GM18868 (cell line): ENCODE measurements at regions not wholly inside any gene's neighbourhood (a gene's known extent, or its start where the extent isn't known, plus 50 kb on each side); places are given as distances from the start of the nearest gene placed in this dataset.

Experiments
- ATAC-seq: cut with Tn5 transposase; IDR thresholded peaks from one replicate; pipeline ENCODE4 v1.9.1; 2021; ENCODE audit warnings: mild to moderate bottlenecking, moderate library complexity; ENCODE audit not compliant: unreplicated experiment

GRCh38 chr6:120129228-120129627, 779.7 kb upstream of the MAN1A1 start:
- ATAC-seq = no peak

GRCh38 chr6:120122401-120122800, 772.8 kb upstream of the MAN1A1 start:
- ATAC-seq = no peak

GRCh38 chr6:120116343-120116742, 766.8 kb upstream of the MAN1A1 start:
- no peak for ATAC-seq

DNA sequence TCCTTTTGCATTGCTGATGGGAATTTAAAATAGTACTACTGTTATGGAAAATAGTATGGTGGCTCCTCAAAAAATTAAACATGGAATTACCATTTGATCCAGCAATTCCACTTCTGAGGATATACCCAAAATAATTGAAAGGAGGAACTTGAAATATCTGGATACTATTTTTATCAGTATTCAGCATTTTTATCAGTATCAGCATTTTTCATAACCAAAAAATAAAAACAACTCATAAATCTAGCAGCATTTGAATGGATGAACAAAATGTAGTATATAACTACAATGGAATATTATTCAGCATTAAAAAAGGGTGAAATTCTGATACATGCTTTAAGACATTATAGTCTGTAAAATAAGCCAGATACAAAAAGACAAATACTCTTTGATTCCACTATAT, 763.4 kb upstream of the MAN1A1 start:
- ATAC-seq = no peak

DNA sequence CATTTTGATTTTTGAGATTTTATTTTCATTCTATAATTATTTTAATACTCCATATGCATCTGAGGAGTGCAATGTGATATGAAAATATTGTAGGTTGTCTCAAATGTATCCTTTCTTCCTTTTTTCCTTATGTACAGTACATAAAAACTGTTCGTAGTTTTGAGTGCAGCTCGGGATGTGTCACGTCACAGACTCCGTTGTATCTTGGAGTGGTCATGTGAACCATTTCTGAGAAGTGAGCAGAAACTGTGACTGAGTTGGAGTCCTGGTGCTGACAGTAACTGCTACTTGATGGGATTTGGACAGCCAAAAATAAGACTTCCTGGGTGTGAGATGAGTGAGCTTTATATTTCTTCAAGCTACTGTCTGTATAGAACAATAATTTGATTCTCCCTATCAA, 761.4 kb upstream of the MAN1A1 start:
- no peak for ATAC-seq

GRCh38 chr6:120108061-120108795, 758.7 kb upstream of the MAN1A1 start:
- no peak for ATAC-seq

GRCh38 chr6:120103618-120104017, 754.1 kb upstream of the MAN1A1 start:
- ATAC-seq = no peak

- ATAC-seq = no peak
Measured at GRCh38 chr6:120096696-120097260, 747.2 kb upstream of the MAN1A1 start.

DNA sequence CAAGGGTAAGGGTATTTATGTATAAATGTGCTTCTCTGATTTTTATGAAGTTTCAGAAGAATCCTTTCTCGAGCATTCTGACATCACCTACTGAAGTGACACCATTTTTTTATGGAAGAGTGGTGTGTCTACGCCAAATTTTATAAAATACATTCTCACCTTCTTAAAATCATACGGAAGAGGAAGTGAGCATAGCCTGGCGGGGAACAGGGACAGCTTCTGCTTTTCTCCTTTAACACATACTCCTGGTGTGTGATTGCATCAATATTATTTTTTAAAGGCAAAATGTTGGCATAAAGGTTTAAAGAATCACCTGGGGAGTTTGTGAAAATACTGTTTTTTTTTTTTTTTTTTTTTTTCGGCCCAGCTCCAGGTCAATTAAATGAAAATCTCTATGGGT, 733.6 kb upstream of the MAN1A1 start:
- ATAC-seq = no peak

DNA sequence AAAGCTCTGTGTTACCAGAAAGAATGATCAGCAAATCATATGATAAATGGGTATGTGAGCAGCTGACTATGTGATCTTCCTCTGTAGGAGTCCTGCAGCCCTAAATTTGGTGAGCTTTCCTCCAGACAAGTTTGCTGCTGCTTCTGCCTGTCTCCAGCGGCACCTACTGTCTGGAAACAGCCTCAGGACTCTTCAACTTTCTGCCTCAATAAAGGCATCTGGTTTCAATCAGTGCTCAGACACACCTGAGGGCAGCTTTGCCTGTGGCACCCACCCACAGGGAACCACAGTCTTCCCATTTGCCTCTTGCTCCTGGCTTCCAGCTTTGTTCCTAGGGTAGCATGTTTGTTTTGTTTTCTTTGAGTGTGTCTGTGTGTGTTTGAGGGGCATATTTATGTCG, 727.9 kb upstream of the MAN1A1 start:
- ATAC-seq = no peak

- no peak for ATAC-seq
Measured at GRCh38 chr6:120058410-120058809, 708.8 kb upstream of the MAN1A1 start.

DNA sequence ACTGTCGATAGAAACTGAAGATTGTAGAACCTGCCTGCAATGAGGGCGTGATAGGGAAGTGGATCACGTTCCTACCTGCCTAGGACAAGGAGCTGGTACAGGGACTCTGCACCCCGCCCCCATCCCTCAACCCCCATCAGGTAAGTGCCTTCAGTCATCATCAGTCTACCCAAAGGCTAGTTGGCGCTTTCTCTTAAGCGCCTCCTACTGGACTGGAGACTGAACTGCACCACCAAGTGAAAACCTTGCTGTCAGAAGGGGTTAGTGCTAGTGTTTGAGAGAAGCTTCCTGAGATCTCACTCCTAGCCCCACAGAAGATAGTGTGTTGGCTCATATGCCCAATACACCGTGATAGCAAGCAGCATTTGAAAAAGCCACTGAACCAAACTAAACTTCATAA, 706.5 kb upstream of the MAN1A1 start:
- ATAC-seq = peak; percentile 80

- ATAC-seq = no peak
Measured at GRCh38 chr6:120055071-120055470, 705.5 kb upstream of the MAN1A1 start.

- no peak for ATAC-seq
Measured at GRCh38 chr6:120039664-120040063, 690.1 kb upstream of the MAN1A1 start.

GRCh38 chr6:120031837-120032236, 682.3 kb upstream of the MAN1A1 start:
- ATAC-seq = no peak

GRCh38 chr6:120026791-120027190, 677.2 kb upstream of the MAN1A1 start:
- ATAC-seq = no peak

DNA sequence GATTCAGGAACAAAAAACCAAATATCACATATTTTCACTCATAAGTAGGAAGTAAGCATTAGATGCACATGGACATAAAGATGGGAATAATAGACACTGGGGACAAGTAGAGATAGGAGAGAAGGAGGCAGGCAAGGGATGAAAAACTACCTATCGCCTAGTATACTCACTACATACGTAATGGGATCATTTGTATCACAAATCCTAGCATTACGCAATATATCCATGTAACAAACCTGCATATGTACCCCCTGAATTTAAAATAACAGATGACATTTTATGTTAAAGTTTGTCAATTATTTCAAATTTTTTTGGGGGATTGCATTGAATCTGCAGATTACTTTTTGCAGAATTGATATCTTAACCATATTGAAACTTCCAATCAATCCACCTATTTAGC, 660.5 kb upstream of the MAN1A1 start:
- no peak for ATAC-seq

DNA sequence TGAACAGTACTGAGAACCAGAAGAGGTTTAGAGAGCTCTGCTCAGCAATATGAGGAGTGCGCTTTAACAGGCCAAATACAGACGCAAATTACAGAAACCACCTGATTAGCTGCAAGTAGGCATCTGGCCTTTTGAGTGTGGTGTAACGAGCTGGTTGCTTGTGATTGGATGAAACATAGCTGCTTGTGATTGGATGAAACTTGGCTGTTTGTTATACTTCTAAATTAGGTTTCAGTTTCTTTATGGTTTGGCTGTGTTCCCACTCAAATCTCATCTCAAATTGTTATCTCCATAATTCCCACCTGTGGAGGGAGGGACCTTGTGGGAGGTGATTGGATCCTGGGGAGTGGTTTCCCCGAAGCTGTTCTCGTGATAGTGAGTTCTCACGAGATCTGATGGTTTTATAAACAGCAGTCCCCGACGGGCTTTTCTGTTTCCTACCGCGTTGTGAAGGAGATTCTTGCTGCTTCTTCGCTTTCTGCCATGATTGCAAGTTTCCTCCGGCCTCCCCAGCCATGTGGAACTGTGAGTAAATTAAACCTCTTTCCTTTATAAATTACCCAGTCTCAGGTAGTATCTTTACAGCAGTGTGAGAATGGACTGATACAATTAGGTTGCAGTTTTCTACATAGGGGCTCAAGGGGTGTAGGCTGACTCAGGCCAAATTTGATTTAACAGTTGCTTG, 655.9 kb upstream of the MAN1A1 start:
- ATAC-seq = no peak

DNA sequence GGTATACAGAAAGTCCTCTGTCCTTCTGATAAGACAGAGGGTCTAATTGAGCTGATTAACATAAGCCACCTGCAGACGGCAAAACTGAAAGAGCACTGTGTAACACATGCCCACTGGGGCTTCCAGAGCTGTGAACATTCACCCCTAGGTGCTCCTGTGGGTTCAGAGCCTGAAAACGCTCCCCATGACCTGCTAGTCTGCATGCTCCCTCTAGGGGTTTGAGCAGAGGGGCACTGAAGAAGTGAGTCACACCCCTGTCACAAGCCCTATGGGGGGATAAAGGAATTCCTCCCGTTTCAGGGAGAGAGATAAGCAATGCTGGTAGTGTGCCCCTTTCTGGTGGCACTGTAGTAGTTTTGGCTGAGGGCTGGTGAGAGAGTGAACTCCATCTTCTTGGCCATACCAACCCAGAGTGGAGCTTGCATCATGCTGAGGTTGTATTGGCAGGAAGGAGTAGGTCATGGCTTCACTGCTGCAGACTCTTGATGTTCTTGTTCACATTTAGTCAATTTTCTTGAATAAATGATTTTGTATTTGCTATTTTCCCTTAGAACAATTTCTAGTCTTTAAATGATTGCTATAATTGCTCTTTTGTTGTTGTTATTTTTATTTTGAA, 637.5 kb upstream of the MAN1A1 start:
- ATAC-seq = peak; percentile 60

DNA sequence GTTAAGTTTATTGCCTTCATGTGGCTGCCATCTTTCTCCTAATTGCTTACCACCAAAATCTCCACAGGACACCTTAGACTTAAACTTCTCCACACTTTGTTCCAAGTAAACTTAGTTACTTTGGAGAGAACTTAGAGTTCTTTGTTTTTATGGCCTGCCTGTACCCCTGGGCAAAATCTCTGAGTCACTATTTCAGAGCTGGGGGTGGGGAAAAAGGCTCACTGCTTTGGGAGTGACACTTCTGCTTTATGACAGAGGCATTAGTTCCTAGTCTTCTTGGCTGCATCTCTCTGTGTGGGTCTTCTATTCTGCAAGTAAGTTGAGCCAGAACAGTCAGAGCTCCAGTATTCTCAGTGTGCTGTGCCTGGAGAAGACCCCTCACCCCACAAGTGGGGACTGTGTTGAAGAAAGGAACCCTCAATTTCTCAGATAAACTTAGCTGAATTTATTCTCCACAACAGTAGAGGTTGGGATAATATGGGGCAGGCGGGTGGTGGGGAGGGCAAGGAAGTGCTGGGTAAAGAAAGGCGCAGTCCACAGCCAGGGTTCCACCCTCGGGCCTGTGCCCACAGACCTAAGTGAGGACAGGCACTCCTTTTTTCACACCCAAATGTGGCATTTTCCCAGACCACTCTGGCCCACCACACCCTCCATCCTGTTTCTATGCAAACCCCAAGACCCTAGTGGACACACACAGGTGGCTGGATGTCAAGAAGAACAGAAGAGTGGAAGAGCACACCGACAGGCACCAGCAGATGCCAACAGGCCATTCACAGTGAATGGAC, 636.6 kb upstream of the MAN1A1 start:
- ATAC-seq = no peak

GRCh38 chr6:119980802-119981201, 631.2 kb upstream of the MAN1A1 start:
- ATAC-seq = no peak
